IMR-90 (cell line): ENCODE measurements at regions not wholly inside any gene's neighbourhood (a gene's known extent, or its start where the extent isn't known, plus 50 kb on each side); places are given as distances from the start of the nearest gene placed in this dataset.

Experiments
- POLR2A ChIP-seq: IDR thresholded peaks from 2 replicates; pipeline ENCODE4 v1.6.1; 2012; ENCODE audit warnings: mild to moderate bottlenecking, low read depth, low read length
- RCOR1 ChIP-seq: IDR thresholded peaks from 2 replicates; pipeline ENCODE4 v1.6.1; 2012; ENCODE audit warnings: mild to moderate bottlenecking, low read length, improper control_type of control experiment; ENCODE audit not compliant: insufficient replicate concordance
- RFX5 ChIP-seq: IDR thresholded peaks from 2 replicates; pipeline ENCODE4 v1.8.0; 2012; ENCODE audit warnings: low read depth, mild to moderate bottlenecking, low read length, moderate library complexity
- SMC3 ChIP-seq: fragments of 150-350 bp; IDR thresholded peaks from 2 replicates; pipeline ENCODE4 v1.6.1; 2016; ENCODE audit warnings: low read depth, mild to moderate bottlenecking, antibody characterized with exemption, low read length, moderate library complexity
- TF ChIP-seq, protein P1 (sequence below): conservative IDR thresholded peaks from 2 replicates; pipeline ENCODE4 v1.5.1; 2012; ENCODE audit warnings: mild to moderate bottlenecking, low read depth, low read length, improper control_type of control experiment
- TF ChIP-seq, protein P2 (sequence below): fragments of 150-350 bp; IDR thresholded peaks from 2 replicates; pipeline ENCODE4 v1.6.1; 2016; ENCODE audit warnings: low read depth, mild to moderate bottlenecking, low read length, moderate library complexity, borderline replicate concordance
- TF ChIP-seq, protein P3 (sequence below): fragments of 150-350 bp; IDR thresholded peaks from 2 replicates; pipeline ENCODE4 v1.6.1; 2017; ENCODE audit warnings: mild to moderate bottlenecking, antibody characterized with exemption, low read length, low read depth

DNA sequence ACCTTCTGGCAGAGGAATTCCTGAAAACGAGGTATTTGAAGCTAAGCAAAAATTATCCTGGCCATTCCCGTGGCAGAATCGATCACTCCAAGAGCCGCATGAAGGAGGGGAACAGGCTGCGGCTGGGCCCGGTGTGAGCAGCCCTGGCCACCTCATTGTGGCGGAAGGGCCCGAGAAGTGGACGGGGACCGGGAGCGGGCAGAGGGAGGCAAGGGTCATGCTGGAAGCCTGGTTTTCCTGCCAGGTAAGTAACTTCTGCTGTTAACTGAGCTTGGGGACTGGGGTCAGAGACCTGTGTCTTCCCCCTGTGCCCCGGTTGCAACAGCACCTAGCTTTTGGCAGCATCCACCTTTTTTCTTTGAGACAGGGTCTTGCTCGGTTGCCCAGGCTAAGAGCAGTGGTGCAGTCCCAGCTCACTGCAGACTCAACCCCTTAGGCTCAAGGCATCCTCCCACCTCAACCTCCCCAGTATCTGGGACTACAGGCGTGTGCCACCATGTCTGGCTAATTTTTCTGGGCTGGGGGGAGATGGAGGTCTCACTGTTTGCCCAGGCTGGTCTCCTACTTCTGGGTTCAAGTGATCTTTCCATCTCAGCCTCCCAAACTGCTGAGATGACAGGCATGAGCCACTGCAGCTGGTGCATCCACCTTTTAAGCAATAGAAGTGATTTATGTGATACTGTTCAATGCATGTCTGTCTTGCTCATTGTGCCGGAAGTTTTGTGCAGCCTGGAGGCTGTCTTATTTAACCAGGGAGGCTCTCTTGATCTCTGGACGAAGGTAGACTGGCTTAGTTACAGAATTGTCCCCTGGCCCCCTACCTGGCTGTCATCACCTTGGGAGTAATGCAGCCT is 174.0 kb upstream of the MYL2 start:
- TF ChIP-seq, protein P1, sequence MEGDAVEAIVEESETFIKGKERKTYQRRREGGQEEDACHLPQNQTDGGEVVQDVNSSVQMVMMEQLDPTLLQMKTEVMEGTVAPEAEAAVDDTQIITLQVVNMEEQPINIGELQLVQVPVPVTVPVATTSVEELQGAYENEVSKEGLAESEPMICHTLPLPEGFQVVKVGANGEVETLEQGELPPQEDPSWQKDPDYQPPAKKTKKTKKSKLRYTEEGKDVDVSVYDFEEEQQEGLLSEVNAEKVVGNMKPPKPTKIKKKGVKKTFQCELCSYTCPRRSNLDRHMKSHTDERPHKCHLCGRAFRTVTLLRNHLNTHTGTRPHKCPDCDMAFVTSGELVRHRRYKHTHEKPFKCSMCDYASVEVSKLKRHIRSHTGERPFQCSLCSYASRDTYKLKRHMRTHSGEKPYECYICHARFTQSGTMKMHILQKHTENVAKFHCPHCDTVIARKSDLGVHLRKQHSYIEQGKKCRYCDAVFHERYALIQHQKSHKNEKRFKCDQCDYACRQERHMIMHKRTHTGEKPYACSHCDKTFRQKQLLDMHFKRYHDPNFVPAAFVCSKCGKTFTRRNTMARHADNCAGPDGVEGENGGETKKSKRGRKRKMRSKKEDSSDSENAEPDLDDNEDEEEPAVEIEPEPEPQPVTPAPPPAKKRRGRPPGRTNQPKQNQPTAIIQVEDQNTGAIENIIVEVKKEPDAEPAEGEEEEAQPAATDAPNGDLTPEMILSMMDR: no peak
- TF ChIP-seq RCOR1 (no peak), POLR2A (no peak), RFX5 (no peak), SMC3 (no peak)
- TF ChIP-seq, protein P2, sequence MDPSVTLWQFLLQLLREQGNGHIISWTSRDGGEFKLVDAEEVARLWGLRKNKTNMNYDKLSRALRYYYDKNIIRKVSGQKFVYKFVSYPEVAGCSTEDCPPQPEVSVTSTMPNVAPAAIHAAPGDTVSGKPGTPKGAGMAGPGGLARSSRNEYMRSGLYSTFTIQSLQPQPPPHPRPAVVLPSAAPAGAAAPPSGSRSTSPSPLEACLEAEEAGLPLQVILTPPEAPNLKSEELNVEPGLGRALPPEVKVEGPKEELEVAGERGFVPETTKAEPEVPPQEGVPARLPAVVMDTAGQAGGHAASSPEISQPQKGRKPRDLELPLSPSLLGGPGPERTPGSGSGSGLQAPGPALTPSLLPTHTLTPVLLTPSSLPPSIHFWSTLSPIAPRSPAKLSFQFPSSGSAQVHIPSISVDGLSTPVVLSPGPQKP: no peak
- TF ChIP-seq, protein P3, sequence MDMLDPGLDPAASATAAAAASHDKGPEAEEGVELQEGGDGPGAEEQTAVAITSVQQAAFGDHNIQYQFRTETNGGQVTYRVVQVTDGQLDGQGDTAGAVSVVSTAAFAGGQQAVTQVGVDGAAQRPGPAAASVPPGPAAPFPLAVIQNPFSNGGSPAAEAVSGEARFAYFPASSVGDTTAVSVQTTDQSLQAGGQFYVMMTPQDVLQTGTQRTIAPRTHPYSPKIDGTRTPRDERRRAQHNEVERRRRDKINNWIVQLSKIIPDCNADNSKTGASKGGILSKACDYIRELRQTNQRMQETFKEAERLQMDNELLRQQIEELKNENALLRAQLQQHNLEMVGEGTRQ: no peak
